G401.6 (cell line): ENCODE measurements at regions not wholly inside any gene's neighbourhood (a gene's known extent, or its start where the extent isn't known, plus 50 kb on each side); places are given as distances from the start of the nearest gene placed in this dataset.
A peak's percentile ranks its signal among the peaks of the same experiment; 100 is the strongest.

Experiments used
- FAIRE-seq: peaks from 2 replicates; lab custom pipeline; 2012; peaks lifted over from hg19 to GRCh38; lab: Jason Lieb, UNC

- peak; percentile 65 for FAIRE-seq
Observed at GRCh38 chr21:16538936-16539440, 809.2 kb downstream of the USP25 start.

DNA sequence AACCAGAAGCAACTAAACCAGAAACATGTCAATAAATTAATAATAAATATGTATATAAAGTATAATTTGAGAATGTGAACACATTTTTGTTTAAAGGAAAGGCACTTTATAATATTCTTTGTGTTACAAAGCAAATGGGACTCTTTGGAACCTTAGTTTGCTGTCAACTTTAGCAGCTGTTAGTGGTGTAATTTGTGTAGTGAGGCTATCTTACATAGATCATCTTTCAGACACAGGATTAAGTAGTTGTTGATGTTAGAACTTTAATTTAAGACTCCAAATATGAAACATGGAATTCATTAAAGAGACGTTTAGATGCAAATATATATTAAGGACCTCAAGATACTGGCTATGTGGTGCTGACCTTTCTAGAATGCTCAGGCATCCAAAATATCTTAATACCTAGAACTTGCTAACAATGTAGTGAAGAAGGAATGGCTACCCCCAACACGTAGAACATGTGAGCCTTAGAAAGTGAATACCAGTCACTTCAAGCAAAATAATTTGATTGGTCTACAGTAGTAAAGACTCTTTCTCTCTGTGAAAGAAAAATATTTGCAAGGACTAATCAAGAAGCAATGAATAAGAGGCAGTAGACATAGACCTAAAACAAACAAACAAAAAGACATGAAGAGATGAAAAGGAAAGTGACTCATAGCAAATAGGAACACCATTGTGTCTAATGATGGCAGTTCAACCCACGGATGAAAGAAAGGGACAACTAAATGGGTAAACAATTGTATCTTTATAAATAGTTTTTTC, 811.4 kb downstream of the USP25 start:
- FAIRE-seq, result peak; percentile 8

- no peak for FAIRE-seq
Observed at GRCh38 chr21:16550118-16550517, 820.3 kb downstream of the USP25 start.

DNA sequence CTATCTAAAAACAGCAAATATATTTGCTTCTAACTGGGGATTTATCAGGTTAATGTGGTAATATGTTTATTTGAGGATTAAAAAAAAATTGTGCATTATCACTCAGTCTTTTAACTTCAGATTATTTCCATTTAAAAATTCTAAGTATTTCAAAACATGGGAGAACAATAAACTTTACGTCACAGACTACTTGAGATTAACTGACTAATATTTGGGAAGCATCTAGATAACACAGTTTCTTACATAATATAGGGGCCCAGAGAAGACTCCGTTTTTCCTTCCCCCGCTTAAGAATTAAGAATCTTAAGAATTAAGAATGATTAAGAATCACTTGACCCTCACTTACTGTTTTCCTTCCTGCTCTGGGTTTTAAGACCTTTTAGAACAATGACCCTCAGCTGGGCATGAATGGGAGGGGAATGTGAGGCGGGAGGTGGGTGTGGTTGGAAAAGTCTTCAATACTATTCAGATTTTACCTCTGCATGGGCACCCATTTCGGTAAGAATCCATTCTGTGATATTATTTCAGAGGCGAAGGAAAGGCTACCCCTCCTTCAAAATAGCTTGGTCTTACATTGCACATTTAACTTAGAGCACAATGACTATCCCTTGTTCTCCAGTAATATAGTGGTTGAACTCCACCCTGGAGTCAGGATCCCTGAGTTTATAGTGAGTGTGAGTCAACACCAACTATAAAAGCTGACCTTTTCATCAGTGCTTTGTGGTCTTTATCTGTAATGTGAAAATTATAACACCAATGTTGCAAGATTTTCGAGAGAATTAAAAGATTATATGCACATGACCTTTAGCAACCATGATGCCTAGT, 821.3 kb downstream of the USP25 start:
- FAIRE-seq, result peak; percentile 95

- peak; percentile 33 for FAIRE-seq
Observed at GRCh38 chr21:16552880-16553279, 823.1 kb downstream of the USP25 start.

DNA sequence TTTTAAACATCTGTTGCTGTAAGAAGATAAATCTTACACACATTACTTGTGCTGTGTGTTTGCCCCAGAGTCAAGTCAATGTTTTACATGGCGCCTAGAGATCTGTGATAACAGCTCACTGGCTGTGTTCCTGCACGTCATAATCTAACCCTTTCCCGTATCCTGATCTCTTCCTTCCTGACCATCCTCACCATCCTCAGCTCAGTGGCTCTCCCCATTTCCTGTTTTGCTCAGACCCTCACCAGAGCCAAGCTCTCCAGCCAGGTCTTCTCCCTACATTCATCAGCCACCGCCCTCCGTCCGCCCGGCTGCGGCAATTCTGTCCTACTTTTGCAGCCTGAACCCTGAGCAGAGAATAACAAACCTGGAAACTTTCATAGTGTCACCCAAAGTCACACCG, 824.7 kb downstream of the USP25 start:
- no peak for FAIRE-seq

DNA sequence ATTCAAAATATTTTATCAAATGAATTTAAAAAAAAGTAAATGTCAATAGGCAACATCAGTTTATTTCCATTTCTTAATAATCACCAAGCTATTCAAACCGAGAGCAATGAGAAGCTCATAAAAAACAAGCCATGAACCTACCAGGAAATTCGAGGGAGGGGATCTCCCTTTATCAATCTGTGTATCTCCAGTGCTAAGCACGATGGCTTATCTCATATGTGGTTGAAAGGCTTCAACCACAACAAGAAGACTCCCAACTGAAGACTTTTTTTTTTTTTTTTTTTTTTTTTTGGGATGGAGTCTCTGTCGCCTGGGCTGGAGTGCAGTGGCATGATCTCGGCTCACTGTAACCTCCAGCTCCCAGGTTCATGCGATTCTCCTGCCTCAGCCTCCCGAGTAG, 833.3 kb downstream of the USP25 start:
- FAIRE-seq, result no peak

- FAIRE-seq, result peak; percentile 99
Observed at GRCh38 chr21:16563795-16564194, 834.0 kb downstream of the USP25 start.

- FAIRE-seq, result no peak
Observed at GRCh38 chr21:16568244-16568643, 838.5 kb downstream of the USP25 start.

GRCh38 chr21:16568661-16569060, 838.9 kb downstream of the USP25 start:
- FAIRE-seq, result no peak

DNA sequence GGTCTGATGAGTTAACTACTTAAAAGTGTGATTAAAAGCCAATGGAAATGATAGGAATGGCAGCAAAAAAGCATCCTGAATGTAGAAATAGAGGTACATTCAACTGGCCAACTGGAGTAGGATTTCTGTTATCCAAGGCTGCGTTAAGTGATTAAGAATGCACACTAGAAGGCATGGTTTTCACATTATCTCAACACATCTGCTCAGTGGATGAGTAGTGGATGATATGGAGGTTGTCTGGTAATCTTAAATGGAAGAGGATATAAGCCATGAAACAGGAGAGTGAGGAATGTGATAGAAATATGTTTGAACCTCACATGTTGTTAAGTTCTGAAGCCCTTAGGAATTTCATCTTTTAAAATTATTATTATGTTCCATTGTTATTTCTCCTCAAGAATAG, 839.9 kb downstream of the USP25 start:
- FAIRE-seq, result no peak

DNA sequence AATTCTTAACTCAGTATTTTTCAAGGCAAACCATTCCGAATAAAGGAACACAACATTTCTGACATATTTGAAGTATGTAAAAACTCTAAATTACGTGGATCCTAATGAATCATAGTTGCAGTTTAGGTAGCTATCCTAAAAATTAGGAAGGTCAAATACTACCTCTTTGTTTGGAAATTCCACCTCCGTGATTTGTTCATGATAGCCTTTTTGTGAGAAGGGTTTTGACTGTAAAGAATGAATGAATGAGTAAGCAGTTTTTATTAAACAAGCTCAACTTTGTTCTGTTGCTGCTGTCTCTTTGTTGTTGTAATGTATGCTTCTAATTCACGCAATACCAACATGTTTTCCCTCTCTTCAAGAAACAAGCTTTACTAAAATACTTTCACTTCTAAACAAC, 840.4 kb downstream of the USP25 start:
- FAIRE-seq, result peak; percentile 99

DNA sequence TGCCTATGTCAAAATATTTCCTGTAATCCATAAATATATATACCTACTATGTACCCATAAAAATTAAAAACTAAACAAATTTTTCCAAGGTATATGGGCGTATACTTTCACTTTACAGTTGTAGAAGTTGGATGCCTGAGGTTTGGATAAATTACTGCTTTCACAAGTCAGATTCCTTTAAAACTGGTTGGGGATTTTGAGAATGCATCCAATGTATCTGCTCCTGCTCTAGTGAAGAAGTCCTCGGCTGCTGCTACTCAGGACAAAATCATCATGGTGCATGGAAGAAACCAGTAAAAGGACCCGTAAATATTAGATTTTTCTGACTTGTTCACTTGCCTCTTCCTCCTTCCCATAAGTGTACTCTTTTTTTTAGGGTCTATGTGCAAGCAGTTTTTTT, 841.1 kb downstream of the USP25 start:
- no peak for FAIRE-seq

GRCh38 chr21:16571594-16571993, 841.8 kb downstream of the USP25 start:
- FAIRE-seq, result no peak

GRCh38 chr21:16572032-16572431, 842.2 kb downstream of the USP25 start:
- no peak for FAIRE-seq

DNA sequence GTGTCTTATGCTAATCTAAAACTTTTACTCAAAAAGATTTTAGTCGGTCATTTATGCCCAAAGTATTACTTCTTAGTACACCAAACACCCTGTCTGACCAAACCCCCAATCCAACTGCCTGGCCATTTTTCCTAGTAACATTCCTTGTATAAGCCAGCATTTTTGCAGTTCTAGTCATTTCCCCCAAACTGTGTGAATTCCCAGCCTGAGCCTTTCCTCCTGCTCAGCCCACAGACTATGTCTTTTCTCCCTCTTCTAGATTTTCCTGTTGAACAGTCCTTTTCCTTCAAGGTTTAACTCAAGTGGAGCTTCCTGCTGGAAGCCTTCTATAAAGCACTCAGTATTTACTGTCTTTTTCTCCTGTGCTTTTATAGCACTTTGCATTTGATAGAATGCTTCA, 843.8 kb downstream of the USP25 start:
- peak; percentile 99 for FAIRE-seq

DNA sequence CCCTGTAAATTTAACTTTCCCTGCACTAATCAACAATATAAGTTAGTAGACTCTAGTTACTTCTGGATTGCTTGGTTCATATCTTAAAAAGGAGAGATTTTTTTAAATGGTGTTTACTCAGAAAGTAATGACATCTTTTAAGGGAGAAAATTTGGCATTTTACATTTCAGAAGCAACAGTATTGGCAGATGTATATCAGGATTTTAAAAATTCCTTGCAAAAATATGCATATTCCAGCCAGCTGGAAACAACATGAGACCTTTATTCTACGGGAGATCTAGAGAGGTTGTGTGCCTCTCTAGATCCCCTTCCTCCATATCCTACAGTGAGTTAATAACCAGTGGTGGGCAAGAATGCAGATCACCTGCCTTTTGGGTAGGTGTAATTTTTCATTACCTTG, 848.2 kb downstream of the USP25 start:
- no peak for FAIRE-seq

DNA sequence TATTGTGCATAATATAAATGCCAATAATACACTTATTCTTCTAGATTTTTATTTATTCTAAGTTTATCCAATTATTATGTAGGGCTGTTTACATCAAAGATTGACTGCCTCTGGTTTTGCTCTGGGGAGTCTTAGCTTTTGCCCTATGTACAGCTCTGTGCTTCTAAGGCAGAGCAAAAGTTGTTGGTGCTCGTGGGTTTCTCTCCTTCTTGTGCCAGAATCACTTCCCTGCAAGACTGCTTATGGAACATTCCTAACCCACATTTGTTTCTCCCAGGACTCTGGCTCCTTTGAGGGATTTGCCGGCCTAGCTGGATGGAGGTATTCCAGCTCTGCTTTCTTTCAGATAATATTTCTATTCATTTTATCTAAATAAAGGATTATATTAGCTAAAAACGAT, 849.1 kb downstream of the USP25 start:
- FAIRE-seq, result no peak

DNA sequence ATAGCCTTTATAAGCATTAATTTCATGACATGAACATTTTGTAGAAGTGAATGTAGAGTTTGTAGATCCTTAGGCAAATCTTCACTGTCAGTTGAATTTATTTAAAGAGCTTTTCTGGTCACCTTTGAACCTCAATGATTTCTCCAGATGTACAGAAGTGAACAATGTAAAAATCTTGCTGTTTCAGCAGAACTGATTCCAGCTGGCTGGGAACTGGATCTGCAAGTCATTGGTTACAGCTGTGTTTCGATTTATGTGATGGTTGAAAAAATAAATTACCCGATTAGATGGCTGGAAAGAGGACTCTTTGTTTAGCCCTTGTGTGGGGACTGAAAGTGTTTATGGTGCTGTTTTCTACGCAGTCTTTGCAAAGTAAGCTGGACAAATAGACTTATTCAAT, 849.8 kb downstream of the USP25 start:
- no peak for FAIRE-seq

DNA sequence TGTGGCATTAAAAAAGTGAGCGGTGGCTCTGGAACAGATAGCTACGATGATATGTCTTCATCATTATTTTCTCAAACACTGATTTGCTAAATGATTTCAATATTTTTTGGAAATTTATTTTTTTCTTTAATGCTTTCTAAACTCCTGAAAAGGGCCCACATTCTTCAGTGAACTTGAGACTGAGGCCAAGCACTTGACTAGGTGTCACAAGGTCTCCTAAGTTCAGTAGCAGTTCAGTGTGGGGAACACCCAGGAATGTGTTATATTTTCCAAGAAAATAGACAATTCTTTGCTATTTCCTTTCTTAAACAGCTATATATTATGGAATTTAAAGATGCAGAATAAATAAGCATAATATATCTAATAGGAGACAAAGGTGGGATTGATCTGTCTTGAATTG, 850.9 kb downstream of the USP25 start:
- FAIRE-seq, result no peak

GRCh38 chr21:16583556-16583955, 853.8 kb downstream of the USP25 start:
- no peak for FAIRE-seq

- FAIRE-seq, result peak; percentile 89
Observed at GRCh38 chr21:16584756-16585155, 855.0 kb downstream of the USP25 start.

DNA sequence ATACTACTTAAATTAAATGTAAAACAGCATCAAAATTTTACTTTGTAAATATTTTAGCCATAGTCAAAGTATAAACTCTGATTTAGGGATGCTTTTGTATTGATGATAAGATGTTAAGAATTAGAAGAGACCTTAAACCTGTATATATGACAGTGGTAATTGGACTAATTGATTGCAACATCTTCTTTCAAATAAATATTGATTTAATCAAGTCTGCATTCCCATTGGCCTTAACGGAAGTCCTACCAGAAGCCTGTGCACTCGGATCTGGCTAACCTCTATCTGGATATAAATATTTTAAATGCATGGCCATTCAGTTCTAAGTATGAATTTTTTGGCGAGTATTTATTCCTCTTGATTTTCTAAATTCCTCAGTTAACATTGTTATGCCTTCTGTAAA, 856.1 kb downstream of the USP25 start:
- no peak for FAIRE-seq
